Right lung (tissue), 2 donors: ENCODE measurements at regions not wholly inside any gene's neighbourhood (a gene's known extent, or its start where the extent isn't known, plus 50 kb on each side); places are given as distances from the start of the nearest gene placed in this dataset.

Experiments used
- DNase-seq, 2 donors: peaks; one replicate each; pipeline ENCODE4 v3.0.0-alpha.2; 2013

GRCh38 chr2:41483982-41484857, 563.6 kb upstream of the PKDCC start:
- DNase-seq: no peak

- no peak for DNase-seq
Observed at GRCh38 chr2:41484858-41485234, 563.0 kb upstream of the PKDCC start.

- no peak for DNase-seq
Observed at GRCh38 chr2:41486948-41487347, 560.9 kb upstream of the PKDCC start.

GRCh38 chr2:41488888-41489287, 558.9 kb upstream of the PKDCC start:
- no peak for DNase-seq

- no peak for DNase-seq
Observed at GRCh38 chr2:41489638-41490037, 558.2 kb upstream of the PKDCC start.

DNA sequence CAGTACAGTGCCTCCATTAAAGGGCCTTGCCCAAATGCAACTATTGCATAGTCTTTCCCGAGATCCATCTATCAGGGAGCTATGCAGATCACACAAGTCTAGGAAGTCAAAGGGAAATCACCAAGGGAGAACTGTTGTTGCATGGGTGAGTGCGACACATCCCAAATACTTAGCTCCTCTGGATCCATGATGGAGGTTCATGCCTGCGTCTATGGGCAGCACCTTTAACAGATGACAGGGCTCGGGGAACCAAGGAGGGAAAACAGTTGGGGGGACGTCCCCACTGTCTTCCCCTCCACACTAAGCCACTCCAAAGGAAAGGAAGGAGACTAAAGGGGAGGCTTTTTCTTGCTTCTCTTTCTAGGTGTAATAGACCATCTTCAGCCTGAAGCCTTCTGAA, 552.8 kb upstream of the PKDCC start:
- DNase-seq: no peak

DNA sequence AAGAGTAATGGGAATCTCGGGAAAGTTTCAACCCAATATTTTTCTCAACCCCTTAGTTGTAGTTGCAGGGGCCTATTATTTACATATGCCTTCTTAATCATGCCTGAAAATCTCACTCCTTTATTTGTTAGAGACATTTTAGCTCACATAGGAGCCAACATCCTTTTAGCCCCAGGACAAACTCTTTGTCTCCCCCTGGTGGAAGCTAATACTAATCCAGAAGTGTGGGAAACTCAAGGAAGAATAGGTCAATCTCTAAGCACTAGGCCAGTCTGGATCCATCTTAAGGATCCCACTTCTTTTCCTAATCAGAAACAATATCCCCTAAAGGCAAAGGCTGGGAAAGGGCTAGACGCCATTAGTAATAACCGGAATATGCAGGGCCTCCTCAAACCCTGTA, 550.9 kb upstream of the PKDCC start:
- DNase-seq: no peak

- DNase-seq: no peak
Observed at GRCh38 chr2:41498781-41499180, 549.0 kb upstream of the PKDCC start.

DNA sequence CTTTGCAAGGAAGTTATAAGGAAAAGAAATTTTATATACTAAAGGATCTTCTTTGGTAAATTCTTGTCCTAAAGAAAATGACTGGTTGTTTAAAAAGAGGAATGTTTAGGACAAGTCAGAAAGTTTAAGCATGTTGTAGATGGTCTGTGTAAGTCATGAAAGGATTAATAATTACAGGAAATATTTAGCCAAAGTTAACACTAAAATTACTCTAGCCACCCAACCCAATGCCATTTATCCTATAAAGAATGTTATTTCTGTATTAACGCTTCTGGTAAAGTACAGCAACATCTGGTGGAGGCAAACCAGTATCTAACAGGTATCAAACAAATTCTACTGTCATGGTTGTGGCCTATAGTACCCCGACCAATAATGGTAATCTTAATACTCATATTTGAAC, 546.9 kb upstream of the PKDCC start:
- DNase-seq: no peak

DNA sequence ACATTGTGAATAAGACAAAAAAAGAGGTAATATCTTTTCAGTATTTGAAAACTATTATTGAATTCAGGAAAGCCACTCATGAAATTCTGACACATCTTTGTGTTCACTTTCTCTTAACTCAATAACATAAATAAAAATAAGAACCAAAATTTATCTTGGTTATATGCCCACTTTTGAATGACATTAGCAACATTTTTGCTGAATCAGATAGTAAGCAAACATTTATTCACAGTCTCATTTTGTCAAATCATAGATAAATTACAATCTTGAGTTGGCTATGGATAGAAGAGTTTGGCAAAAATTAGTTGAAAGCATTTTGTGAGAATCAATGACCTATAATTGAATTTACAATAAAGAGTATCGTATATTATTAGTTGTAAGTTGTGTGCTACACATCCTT, 545.1 kb upstream of the PKDCC start:
- DNase-seq: no peak

DNA sequence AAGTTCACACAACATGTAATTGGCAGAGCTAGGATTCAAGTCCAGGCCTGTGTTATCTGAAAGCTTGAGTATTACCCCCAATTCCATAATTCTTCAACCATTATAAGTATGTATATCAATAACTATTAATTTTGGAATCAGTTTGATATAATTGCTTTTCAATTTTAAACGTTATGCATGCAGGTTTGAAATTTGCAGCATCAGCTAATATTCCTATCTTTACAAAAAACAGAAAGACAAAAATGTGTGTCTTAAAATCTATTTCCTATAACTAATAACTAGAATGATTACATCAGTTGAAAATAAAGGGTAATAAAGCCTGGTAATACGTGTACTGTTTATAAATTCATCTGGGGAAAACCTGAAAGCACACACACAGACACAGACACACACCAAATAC, 543.3 kb upstream of the PKDCC start:
- no peak for DNase-seq

DNA sequence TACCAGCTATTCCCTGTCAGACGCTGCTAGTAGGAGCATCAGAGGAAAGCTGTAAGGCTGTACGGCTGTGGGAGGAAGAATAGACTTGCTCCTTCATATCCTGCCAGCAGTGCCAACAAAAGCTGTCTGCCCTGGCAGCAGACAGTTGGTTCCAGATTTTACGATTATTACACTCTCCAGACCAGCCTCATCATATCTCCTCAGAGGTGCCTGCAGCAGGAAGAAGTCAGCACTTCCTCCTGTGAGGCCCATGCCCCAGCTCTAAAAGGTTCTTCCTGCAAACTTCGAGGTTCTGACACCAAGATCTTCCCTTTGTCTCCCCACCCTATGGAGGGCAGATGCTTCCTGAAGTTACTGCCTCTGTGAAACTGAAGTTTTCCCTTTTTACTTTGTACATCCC, 537.7 kb upstream of the PKDCC start:
- no peak for DNase-seq

DNA sequence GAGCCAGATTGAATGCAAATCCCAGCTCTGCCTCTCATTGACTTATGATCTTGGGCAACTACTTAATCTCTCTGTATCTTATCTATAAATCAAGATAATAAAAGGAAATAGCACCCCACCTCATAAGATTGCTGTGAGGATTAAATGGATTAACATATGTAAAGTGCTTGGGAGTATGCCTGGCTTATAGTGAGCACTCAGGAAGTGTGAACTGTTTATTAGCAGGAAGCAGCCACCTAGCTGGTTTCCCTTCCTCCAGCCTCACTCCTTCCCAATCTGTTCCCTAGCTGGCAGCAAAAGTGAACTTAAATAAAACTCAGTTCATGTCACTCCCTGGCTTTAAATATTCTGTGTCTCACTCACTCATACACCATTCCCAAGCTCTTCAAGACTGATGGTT, 526.6 kb upstream of the PKDCC start:
- DNase-seq: no peak

- no peak for DNase-seq
Observed at GRCh38 chr2:41527525-41528323, 520.1 kb upstream of the PKDCC start.

GRCh38 chr2:41535575-41535974, 512.2 kb upstream of the PKDCC start:
- DNase-seq: no peak

- DNase-seq: no peak
Observed at GRCh38 chr2:41540272-41540998, 507.4 kb upstream of the PKDCC start.

GRCh38 chr2:41543726-41544125, 504.1 kb upstream of the PKDCC start:
- no peak for DNase-seq

DNA sequence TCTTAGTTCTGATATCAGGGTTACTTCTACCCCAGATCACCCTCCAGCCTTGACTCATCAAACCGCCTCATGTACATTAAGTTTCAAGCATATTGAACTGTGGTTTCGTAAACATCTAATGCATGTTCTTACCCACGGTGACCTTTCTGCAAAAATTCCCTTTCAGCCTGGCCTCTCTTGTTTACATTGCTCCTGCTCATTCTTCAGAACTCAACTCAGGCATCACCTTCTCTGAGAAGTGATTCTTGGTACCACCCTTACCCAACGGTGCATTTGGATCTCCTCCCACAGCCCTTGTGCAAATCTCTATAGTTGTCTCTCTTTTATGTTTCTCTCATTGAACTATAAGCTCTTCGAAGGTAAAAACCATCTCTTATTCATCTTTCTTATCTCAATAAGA, 503.1 kb upstream of the PKDCC start:
- DNase-seq: no peak

DNA sequence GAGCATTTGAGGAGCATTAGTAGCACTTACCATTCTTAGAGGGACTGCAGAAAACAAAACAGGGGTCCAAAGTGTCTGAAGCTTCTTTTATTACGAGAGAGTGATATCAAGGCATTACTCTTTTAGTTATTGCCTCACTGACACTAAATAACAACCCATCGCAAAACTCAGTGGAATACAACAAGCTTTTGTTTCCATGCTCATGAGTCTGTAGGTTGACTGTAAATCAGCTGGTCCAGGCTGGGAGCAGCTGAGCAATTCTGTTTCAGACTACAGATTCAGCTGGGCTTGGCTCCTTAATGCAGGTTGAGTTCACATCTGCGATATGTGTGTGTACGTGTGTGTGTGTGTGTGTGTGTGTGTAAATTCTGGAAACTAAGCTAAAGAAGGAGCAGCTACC, 501.8 kb upstream of the PKDCC start:
- DNase-seq: no peak

DNA sequence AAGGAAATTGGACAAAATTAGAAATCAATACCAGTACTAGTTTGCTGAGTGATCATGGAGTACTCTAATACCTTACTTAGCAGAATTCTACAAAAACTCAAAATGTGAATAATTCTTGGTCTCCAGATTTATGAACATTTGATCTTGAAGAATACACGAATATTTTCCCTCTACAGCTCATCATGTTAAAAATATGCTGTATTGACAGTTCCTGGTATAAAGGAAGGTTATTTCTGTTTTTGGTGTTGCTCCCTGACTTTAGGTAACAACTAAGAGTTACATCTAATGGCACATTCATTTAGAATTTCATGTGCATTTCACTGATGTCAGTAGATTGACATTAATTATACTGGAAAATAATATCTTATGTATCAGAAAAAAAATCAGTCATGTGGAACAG, 479.2 kb upstream of the PKDCC start:
- DNase-seq: no peak

GRCh38 chr2:41572154-41572553, 475.7 kb upstream of the PKDCC start:
- DNase-seq: no peak

DNA sequence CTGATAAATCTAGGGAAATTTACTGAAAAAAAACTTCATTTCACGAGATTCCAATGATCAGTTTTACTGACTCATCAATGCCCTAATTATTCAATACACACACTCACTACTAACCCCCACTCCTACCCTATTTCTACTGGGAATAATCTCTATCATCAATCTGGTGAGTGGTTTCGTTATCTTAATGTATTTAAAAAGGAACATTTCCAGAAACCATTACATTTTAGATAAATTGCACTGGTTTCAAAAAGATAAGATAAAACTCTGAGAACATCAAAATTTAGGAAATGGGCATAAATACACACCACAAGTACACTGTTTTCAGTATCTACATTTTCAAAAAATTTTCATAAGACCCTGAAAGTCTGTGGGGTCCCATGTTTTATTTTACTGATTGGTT, 471.4 kb upstream of the PKDCC start:
- DNase-seq: no peak

GRCh38 chr2:41579806-41580205, 468.0 kb upstream of the PKDCC start:
- DNase-seq: no peak
